ENCODE measurements at regions not wholly inside any gene's neighbourhood (a gene's known extent, or its start where the extent isn't known, plus 50 kb on each side); places are given as distances from the start of the nearest gene placed in this dataset.
A peak's percentile ranks its signal among the peaks of the same experiment; 100 is the strongest.
"Not testable (repeated sequence)": the region's sequence is repeated elsewhere in the genome, so short reads cannot be mapped to it uniquely, and the experiment has no call there.

DNA sequence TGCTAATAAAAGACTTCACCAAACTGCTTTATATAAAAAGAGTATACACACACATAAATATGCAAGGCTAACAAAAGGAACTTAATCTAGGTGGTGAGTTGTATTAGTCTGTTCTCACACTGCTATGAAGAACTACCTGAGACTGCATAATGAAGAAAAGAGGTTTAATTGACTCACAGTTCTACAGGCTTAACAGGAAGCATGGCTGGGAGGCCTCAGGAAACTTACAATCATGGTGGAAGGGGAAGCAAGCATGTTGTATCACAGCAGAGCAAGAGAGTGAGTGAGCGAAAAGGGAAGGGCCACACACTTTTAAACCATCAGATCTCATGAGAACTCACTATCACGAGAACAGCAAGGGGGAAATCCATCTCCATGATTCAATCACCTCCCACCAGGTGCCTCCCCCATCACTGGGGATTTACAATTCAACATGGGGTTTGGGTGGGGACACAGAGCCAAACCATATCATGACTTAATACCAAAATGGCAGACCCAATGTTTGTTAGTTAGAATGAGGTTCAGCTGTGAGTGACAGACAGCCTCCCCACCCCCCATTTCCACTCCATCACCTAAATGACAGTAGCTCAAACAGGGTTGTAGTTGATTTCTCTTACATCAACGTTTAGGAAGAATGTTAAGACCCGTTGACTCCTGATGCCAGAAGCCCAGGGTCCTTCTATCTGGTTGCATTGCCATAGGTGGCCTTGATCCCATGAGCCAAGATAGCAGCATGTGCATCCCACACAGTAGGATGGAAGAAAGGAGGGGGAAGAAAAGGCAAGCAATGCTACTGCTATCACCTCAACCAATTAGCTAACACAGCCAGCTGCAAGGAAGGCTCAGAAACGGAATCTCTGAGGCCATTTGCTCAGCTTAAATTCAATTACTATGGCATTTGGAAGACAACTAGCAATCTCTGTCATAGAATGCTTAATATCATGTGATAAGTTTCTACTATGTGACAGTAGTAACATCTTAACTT lies 77.0 kb downstream of the CCDC71L start:
- no peak for DNase-seq

DNA sequence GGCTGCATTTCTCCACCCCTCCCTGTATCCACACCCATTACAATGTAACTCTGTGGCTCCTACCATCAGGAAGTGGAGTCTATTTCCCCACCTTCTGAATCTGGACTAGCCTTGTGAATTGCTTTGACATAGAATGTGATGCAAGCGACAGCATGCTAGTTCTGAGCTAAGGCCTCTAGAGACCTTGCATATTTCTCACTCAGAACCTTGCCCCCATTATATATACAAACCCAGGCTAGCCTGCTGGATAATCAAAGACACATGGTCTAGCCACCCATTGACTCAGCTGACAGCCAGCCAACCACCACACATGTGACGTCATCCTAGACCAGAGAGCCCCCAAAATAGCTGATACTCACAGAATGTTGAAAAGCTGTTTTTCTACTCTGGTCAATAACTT lies 77.9 kb downstream of the CCDC71L start:
- DNase-seq, result peak; percentile 93

DNA sequence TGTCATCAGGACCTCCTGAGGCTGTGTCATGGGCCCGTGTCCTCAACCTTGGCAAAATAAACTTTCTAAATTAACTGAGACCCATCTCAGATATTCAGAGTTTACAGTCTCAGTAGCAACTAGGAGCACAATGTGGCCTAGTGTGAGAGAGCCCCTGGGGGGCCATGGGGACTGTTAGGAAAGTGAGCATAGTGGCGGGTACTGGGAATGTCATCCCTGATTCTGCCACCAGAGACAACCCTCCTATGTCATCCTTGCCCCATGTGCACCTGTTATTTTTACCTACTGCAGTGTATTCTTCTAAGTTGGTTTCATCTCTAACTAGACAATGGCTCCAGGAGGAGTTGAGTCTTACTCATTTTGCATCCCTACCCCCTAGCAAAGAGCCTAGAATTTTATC lies 78.6 kb downstream of the CCDC71L start:
- DNase-seq, result no peak

DNA sequence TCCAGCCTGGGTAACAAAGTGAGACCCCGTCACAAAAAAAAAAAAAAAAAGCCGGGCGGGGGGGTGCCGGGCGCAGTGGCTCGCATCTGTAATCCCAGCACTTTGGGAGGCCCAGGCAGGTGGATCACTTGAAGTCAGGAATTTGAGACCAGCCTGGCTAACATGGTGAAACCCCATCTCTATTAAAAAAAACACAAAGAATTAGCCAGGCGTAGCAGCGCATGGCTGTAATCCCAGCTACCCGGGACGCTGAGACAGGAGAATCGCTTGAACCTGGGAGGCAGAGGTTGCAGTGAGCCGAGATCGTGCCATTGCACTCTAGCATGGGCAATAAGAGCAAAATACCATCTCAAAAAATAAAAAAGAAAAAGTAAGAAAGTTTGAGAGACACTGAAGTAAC lies 81.9 kb downstream of the CCDC71L start:
- DNase-seq, result not testable (repeated sequence)

DNA sequence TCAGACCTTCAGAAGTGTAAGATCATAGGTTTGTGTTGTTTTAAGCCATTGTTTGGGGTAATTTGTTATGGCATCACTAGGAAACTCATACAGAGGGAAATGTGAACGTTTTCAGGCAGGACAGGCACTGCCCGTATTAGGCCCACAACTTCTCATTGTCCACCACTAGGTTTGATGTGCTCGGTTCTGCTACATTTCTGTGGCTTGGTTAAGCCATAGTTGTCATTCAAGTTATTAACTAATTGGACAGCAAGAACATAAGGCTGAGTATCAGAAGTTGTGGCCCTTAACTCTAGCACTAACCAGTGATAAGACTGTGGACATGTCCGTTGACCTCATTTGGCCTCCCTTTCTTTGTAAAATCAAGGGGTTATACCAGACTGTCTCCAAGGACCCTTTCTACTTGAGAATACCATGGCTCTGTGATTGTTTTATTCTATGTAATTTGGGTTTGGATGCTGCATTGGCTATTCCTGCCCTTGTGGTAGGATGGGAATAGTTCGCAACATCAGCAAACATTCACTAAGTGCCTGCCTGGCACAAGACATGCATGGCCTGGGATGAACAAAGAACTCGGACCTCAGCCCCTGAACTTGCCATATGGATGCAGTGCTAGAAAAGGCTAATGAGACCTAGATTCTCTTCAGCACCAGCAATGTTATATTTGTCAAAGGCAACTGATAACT lies 85.7 kb downstream of the CCDC71L start:
- no peak for DNase-seq

DNA sequence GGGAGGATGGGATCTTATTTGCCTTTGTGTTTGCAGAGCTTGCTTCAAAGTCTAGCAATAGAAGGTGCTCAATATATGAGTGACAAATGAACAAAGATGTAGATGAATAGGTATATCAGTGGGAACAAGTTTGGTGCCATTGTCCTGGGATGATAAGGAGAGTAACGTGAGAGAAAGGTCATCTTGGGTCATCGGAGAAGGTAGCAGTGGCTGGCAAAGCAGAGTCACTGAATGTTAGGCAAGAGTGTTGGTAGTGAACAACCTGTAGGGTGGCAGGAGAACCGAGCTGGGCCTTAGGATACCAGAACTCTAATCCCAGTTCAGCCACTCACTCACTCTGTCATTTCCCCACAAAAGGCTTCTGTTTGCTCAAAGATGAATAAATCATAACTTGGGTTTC lies 87.2 kb downstream of the CCDC71L start:
- DNase-seq, result no peak

DNA sequence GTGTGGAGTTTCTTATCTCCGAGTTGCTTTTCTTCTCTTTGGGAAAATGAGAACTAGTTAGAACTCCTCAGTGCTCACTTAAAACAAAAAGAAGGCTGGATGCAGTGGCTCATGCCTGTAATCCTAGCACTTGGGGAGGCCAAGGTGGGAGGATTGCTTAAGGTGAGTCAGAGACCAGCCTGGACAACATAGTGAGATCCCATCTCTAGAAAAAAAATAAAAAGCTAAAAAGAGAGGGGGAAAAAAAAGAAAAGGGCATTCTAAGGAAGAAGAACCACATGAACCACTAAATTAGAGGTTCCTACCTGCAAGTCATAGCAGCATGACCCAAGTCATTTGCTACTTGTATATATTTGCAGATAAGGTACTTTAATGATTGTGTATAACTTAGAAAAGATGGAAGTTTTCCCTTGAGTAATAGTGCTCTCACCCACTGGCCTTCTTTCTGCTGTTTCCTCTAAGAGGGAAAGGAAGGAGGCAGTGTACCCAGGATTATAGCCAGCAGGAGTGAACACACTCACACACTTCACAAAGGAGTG lies 87.8 kb downstream of the CCDC71L start:
- DNase-seq, result no peak

DNA sequence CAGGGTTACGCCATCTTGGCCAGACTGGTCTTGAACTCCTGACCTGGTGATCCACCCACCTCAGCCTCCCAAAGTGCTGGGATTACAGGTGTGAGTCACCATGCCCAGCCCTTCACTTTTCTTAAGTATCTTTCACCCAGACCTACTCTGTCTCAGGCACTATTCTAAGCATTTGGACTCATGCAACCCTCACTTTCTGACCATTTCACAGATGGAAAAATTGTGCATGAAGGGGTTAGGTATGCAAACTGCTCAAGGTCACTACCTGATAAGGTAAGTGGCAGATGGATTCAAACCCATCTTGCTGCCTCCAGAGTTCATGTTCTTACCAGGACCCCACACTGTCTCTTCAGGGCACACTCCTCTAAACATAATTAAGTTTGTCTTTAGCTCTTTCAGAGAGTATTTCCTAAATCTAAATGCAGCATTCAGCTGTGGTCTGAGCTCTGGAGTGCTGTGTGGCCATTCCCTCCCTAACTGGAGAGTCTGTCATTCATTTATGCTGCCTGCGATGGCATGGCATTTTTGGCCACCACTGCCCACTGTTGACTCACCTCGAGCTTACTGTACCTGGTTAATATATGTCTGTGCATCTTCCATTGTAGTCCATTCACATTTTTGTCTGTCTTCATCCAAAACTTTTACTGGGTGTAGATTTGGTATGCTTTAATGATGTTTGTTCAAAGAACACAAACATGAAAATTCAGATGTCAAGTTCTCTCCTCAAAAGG lies 88.4 kb downstream of the CCDC71L start:
- DNase-seq, result no peak

DNA sequence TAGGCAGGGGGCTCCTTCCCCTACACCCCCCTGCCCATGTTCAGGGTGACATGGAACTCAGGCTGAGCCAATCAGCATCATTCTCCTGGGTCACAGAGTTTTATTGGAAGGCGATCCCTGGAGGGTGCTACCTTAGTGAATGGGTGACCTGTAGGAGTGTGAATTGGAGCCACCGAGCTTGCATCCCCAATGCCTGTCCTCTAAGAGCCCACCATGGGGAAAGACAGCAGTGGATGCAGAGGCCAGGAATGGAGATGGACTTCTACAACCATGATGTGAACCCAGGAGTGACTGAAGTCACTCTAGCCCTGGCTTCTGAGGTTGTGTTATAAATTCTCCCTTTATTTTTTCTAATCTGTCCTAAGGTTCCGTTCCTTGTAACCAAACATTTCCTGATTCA lies 89.4 kb downstream of the CCDC71L start:
- no peak for DNase-seq

DNA sequence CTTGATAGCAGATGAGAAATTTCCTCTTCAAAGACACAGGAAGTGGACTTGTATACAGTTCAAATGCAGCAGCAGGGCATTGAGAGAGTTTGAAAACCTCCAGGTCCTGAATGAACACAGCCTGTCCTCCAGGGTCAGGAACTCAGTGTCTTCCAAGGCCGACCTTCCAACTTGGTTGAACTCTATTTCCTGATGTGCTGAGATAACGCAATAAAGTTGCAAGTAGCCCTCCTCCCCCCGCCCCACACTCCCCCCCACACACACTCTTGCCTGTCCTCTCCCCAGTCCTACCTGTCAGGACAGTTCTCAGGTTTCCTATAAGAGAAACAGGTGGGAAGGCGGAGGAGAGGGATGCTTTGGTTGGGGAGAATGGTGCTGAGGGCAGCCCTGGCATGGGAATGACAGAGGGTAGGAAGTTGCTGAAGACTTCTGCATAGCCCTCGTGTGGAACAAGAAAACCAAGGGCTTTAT lies 90.0 kb downstream of the CCDC71L start:
- no peak for DNase-seq

DNA sequence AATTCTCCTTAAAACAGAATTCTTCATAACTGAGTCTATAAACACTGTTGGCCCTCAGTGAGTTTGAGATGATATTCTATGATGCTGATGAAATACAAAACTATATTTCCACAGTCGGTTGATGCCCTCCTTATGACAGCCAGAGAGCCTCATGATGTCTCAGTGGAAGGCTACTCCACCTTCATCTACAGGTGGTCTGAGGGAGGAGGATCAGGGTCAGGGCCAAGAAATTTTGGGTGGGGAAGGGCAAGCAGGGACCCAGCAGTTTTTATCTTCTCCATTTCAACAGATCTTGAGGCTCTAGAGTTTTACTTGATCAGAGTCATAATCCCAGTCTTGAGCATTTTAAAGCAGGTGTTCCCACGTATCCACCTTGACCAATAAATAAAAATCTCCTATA lies 90.8 kb downstream of the CCDC71L start:
- DNase-seq, result no peak

DNA sequence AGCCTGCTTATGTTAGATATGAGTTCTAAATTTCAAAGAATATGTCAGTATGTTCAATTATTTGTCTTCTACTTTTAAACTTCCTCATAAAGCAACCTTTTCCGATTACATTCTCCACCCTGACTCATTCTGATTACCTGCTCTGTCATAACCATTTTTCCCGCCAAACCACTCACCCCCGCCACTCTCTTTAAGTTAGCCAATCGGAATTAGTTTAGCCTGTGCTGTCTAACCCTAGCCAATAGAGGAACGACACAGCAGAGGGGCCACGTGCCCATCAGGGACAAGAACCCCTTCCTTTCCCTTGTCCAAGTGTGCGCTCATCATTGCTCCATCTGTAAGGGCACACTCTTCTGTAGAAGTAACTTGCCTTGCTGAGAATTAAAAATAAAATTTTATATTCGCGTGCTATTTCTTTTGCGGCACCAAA lies 91.4 kb downstream of the CCDC71L start:
- no peak for DNase-seq

DNA sequence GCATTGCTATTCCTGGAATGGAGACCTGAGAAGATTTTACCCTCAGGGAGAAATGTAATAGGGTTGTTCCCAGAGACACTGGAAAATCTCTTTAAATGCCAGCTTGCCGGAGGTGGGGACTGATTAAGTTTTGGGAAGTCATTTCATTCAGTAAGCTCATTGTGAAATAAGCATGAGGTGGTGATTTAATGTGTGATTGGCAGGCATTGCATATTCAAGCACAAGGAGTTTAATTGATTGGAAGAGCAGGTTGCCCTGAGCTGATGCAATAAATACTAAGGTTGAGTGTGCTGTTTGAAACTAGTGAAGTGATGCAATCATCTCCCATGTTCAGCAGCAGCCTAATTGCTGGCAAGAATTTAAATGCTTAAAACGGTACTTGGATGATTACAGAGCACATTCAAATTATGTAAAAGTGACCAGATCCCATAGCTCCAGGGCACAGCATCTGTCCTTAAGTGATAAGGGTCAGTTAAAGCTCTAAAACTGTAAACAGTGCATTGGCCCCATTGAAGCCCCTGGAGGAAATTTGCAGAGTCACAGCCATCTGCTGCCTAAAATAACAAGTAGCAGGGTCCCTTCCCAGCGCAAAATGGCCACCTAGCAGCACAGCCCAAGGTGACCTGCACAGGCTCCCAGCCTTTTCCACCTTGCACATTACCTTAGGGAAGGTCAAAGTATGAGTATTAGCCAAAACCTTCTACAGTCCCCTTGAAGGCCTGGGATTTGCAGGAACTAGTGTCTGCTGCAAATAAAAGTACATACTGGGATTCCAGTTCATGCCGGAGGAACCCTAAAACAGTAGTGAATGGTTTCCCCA lies 92.1 kb downstream of the CCDC71L start:
- DNase-seq, result peak; percentile 91

DNA sequence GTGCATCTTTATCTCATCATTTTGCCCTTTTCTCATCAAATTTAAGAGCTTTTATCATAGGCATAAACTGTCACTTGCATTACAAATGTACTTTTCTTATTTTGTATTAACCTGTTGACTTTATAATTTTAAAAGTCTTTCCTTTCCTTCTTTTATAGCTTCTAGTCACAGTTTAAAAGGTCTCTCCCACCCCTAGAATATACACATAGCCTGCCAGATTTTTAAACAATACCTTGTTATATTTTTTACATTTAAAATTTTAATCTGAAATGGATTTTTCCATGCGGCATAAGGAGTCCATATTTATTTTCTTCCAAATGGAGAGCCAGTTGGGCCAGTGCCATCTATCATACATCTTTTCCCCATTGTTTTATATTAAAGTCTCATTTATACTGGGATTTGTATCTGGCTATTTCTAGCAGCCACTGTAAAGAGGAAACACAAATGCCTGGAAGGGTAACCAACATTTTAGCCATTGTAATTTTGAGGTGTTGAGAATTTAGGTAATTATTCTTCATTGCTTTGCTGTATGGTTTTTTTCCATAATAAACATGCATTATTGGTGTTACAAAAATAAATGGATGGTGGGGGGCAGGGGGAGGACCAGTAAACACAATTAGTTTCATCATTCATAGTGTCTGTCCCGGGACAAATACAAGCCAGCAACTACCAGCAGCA lies 92.8 kb downstream of the CCDC71L start:
- no peak for DNase-seq

DNA sequence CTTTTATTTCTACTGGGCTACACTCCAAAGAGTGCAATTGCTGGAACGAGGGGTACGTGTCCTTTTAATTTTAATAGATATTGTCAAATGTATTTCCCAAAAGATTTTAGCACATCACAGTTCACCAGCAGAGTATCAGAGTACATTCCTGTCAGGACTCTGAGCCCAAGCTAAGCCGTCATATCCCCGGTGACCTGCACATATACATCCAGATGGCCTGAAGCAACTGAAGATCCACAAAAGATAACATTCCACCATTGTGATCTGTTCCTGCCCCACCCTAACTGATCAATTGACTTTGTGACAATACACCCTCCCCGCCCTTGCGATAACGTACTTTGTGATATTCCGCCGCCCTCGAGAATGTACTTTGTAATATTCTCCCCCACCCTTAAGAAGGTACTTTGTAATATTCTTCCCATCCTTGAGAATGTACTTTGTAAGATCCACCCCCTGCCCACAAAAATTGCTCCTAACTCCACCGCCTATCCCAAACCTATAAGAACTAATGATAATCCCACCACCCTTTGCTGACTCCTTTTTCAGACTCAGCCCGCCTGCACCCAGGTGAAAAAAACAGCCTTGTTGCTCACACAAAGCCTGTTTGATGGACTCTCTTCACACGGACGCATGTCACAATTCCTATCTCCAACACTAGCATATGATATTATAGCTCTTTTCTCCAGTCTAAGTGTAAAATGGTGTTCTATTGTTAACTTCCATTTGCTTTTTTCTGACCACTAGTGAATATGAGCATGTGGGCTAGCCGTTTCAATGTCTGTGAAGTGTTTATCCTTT lies 93.6 kb downstream of the CCDC71L start:
- DNase-seq, result not testable (repeated sequence)

DNA sequence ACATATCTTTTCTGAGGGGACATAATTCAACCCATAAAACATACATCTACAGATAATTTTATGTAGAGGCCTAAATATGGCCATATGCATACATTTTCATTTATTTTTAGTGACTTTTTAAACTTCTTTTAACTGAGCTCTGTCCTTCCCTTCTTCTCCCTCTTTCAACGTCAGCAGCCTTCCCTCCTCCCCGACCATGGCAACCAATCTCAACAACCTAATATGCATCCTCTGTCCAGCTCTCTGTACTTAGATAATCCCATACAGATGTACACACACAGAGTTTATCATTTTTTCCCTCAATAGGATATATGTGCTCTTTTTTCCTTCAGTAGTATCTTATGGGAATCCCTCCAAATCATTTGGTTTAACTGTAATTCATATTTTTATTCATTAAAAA lies 94.3 kb downstream of the CCDC71L start:
- peak; percentile 24 for DNase-seq

DNA sequence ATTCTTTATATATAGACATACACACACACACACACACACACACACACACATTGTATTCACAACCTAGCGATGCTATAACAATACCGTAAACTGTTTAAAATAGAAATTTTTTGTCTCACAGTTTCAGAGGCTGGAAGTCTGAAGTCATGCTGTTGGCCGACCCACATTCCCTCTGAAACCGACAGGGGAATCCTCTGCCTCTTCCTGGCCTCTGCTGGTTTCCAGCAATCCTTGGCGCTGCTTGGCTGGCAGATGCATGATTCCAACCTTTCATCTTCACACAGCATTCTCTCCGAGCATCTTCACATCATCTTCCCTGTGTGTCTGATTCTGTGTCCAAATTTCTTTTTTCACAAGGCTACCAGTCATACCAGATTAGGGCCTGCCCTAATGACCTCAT lies 94.8 kb downstream of the CCDC71L start:
- DNase-seq, result no peak

DNA sequence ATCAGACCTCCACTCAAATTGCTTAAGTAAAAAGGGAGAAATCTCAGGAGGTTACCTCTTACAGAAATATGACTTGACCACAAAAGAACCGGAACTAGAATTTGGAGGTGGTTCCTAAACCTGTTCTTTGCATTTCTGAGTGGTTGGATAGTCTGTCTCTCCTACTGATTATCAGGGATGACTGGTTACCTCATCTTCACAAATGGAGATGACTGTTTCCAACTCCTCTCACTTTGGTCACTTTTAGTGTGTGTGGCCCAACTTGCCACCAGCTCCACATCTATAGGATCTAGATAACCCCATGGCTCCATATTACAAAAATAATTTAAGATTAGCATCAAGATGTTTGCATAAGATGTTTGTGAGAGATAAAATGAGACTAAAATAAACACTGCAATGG lies 95.5 kb downstream of the CCDC71L start:
- DNase-seq, result no peak

DNA sequence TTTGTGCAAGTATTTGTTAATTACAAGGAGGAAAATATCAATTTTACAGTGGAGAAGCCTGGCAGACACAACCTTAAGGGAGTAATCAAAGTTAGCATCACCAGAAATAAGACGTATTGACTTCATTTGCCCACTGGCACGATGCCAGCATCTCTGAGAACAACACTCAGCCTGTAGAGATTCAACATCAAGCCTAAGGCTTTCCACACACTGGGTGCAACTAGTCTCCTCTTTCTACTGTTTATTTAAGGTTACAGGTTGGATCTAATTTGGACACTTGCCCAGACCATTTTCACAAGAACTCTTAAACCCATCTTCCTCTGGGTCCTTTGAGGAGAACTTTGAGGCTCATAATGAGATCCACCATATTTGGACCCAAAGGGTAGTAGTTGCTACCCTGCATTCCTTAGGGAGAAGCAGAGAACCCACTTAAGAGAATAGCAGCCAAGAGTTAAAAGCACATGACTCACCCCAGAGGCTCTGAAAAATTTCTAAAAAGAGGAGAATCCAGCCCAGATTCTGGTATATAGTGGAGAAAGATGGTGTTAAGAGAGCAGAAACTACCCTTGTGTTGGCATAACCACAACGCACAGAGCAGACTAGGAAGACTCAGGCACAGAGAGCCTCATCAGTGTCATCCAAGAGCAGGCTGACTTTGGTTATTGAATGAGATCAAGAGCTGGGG lies 97.3 kb downstream of the CCDC71L start:
- DNase-seq, result peak; percentile 36
